T-cell (primary cell): ENCODE measurements at regions not wholly inside any gene's neighbourhood (a gene's known extent, or its start where the extent isn't known, plus 50 kb on each side); places are given as distances from the start of the nearest gene placed in this dataset.

ENCODE experiments used
- ATAC-seq, 4 experiments: fragments of 200-7000 bp in 3 of 4; fragments of 150-1000 bp in 1 of 4; cut with Tn5 transposase; replicated peaks in 1 of 4; 1 replicate in 3 of 4; 2 replicates in 1 of 4; pipeline ENCODE4 v1.10.0; 2021; ENCODE audit warnings: moderate library complexity in 3 of 4, mild to moderate bottlenecking in 2 of 4, moderate number of reproducible peaks in 1 of 4
- CTCF ChIA-PET, 2 donors: fragments of 300-600 bp; sonication (Branson Sonifier 250); formaldehyde crosslinking; loops; one replicate each; lab custom pipeline; 2022; ENCODE audit warnings: antibody characterized with exemption in 2 of 2; lab: Charles Lee
- POLR2A ChIA-PET, 2 donors: fragments of 300-600 bp; sonication (Branson Sonifier 250); formaldehyde crosslinking; loops; one replicate each; lab custom pipeline; 2022; ENCODE audit warnings: antibody characterized with exemption in 2 of 2; lab: Charles Lee
- DNase-seq, 35 experiments: peaks; one replicate each; pipeline versions ENCODE4 v3.0.0 to v3.0.0-alpha.2; 2013 to 2023
- H3K27ac ChIP-seq: one replicate; pipeline ENCODE4 v1.5.1; 2013; ENCODE audit warnings: low read length
- H3K27me3 ChIP-seq, 2 experiments: replicated peaks in 1 of 2; 1 replicate in 1 of 2; 2 replicates in 1 of 2; pipeline versions ENCODE4 v1.6.1 to v1.7.0; 2013; ENCODE audit warnings: low read length in 1 of 2, mixed read lengths in 1 of 2; ENCODE audit not compliant: control insufficient read depth in 2 of 2, insufficient read depth in 2 of 2; ENCODE audit errors: extremely low read depth in 1 of 2
- H3K36me3 ChIP-seq, 2 donors: 1 replicate in 1 of 2; 2 replicates in 1 of 2; pipeline versions ENCODE4 v1.6.1 to v1.7.0; 2013; ENCODE audit warnings: low read length in 1 of 2; ENCODE audit not compliant: control insufficient read depth in 2 of 2, insufficient read depth in 1 of 2; ENCODE audit errors: extremely low read depth in 1 of 2
- H3K4me1 ChIP-seq, 2 experiments: 1 replicate in 1 of 2; 2 replicates in 1 of 2; pipeline versions ENCODE4 v1.6.1 to v1.7.0; 2013; ENCODE audit warnings: low read length in 2 of 2, mixed read lengths in 1 of 2; ENCODE audit not compliant: insufficient read depth in 2 of 2, control insufficient read depth in 1 of 2; ENCODE audit errors: extremely low read depth in 1 of 2
- H3K4me3 ChIP-seq, 2 donors: 1 replicate in 1 of 2; 2 replicates in 1 of 2; pipeline versions ENCODE4 v1.5.1 to v1.7.0; 2013; ENCODE audit warnings: mild to moderate bottlenecking in 2 of 2, low read length in 1 of 2, moderate library complexity in 1 of 2; ENCODE audit not compliant: control insufficient read depth in 1 of 2; ENCODE audit errors: extremely low read depth in 1 of 2
- H3K9me3 ChIP-seq: 2 replicates; pipeline ENCODE4 v1.7.0; 2013
- H3K27ac Mint-ChIP-seq, 2 donors: one replicate each; pipeline ENCODE4 v1.8.0; 2020 to 2021; ENCODE audit warnings: mild to moderate bottlenecking in 2 of 2, mixed read lengths in 2 of 2
- H3K27me3 Mint-ChIP-seq, 2 donors: one replicate each; pipeline ENCODE4 v1.8.0; 2021 to 2022; ENCODE audit warnings: mixed read lengths in 2 of 2
- H3K36me3 Mint-ChIP-seq: one replicate; pipeline ENCODE4 v1.8.0; 2021; ENCODE audit warnings: mixed read lengths
- H3K4me1 Mint-ChIP-seq, 3 donors: one replicate each; pipeline ENCODE4 v1.8.0; 2020 to 2022; ENCODE audit warnings: mixed read lengths in 3 of 3, mild to moderate bottlenecking in 1 of 3
- H3K4me3 Mint-ChIP-seq, 3 donors: one replicate each; pipeline ENCODE4 v1.8.0; 2020 to 2022; ENCODE audit warnings: mild to moderate bottlenecking in 3 of 3, mixed read lengths in 3 of 3, moderate library complexity in 3 of 3
- H3K9me3 Mint-ChIP-seq, 3 donors: one replicate each; pipeline ENCODE4 v1.8.0; 2020 to 2022; ENCODE audit warnings: mixed read lengths in 3 of 3
- WGBS: methylation state at CpG from one replicate; pipeline ENCODE4 v1.1.5; 2013; ENCODE audit warnings: missing lambda C conversion rate; ENCODE audit not compliant: insufficient coverage; 5-methylcytosine and 5-hydroxymethylcytosine counted together

DNA sequence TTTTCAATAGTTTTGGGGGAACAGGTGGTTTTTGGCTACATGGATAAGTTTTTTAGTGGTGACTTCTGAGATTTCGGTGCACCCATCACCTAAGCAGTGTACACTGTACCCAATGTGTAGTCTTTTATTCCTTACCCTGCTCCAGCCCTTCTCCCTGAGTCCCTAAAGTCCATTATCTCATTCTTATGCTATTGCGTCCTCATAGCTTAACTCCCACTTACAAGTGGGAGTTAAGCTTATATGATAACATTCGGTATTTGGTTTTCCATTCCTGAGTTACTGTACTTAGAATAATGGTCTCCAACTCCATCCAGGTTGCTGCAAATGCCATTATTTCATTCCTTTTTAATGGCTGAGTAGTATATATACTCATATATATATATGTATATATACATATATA is 90.9 kb upstream of the ACSL3 start:
- H3K27me3 Mint-ChIP-seq = peaks cover 4 to 26% of the 10 kb centered on the region in 2 donors
- ATAC-seq (no peak), DNase-seq (no peak)
- Histone ChIP-seq H3K27me3 (peaks cover 0 to 9% of the 10 kb centered on the region in 2 experiments), H3K9me3 (no peaks in the 10 kb centered on the region), H3K27ac (no peak overlapping the region), H3K4me3 (no peak overlapping the region), H3K36me3 (no peaks in the 10 kb centered on the region), H3K4me1 (no peaks in the 10 kb centered on the region)
- H3K27ac Mint-ChIP-seq = no peak overlapping the region
- POLR2A ChIA-PET = no interaction called here
- no peaks in the 10 kb centered on the region for H3K36me3 Mint-ChIP-seq
- H3K4me3 Mint-ChIP-seq = no peak overlapping the region
- no peaks in the 10 kb centered on the region for H3K4me1 Mint-ChIP-seq
- CTCF ChIA-PET = interaction anchor here in 1 of 2 donors (0.6 kb wide), 2 partner anchors 18 to 113 kb away, joined by 3 to 4 read pairs; no protein-coding TSS in a partner anchor
- H3K9me3 Mint-ChIP-seq = no peaks in the 10 kb centered on the region
- WGBS = 60% methylated on average over 1 of the region's 3 CpGs

DNA sequence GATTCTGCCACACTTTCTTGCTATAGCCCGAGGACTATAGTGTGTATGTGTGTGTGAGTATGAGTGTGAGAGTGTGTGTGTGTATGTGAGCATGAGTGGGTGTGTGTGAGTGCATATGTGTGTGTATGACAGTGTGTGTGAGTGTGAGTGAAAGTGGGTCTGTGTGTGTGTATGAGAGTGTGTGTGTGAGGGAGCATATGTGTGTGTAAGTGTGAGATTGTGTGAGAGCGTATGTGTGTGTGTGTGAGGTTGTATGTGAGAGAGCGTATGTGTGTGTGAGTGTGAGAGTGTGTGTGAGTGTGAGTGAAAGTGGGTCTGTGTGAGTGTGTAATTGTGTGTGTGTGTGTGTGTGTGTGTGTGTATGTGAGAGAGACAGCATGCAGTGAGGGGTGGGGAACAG is 89.0 kb upstream of the ACSL3 start:
- H3K4me3 Mint-ChIP-seq = no peak overlapping the region
- H3K36me3 Mint-ChIP-seq = no peaks in the 10 kb centered on the region
- Histone ChIP-seq H3K4me1 (no peaks in the 10 kb centered on the region), H3K27me3 (peaks cover 0 to 7% of the 10 kb centered on the region in 2 experiments), H3K27ac (no peak overlapping the region), H3K9me3 (no peaks in the 10 kb centered on the region), H3K4me3 (no peak overlapping the region), H3K36me3 (no peaks in the 10 kb centered on the region)
- H3K27ac Mint-ChIP-seq = no peak overlapping the region
- CTCF ChIA-PET = no interaction called here
- H3K9me3 Mint-ChIP-seq = no peaks in the 10 kb centered on the region
- H3K4me1 Mint-ChIP-seq = no peaks in the 10 kb centered on the region
- peaks cover 4 to 16% of the 10 kb centered on the region in 2 donors for H3K27me3 Mint-ChIP-seq
- POLR2A ChIA-PET = no interaction called here
- DNase-seq (no peak), ATAC-seq (no peak)
- WGBS = 73% methylated on average over 3 of the region's 3 CpGs

DNA sequence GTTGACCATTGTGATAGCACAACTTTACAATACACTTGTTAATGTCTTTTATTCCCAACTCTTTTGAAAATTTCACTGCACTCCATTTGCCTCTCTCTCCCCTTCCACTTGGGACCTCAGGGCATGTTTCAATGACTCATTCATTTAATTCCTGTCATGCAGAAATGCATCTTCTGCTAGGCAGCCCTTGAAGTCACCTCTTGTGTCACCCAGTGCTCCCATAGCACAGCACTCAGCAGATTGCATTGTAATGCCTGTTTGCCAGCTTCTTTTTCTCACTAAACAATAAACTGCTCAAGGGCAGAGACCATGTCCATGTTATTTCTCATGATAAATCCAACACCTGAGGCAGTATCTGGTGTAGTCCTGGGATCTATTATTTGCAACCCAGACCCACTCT is 85.9 kb upstream of the ACSL3 start:
- Histone ChIP-seq H3K4me1 (no peaks in the 10 kb centered on the region), H3K36me3 (no peaks in the 10 kb centered on the region), H3K9me3 (no peaks in the 10 kb centered on the region), H3K27me3 (peaks cover 0 to 9% of the 10 kb centered on the region in 2 experiments), H3K27ac (no peak overlapping the region), H3K4me3 (no peak overlapping the region)
- DNase-seq (no peak), ATAC-seq (no peak)
- Mint-ChIP-seq H3K27me3 (peaks cover 4 to 10% of the 10 kb centered on the region in 2 donors), H3K4me1 (no peaks in the 10 kb centered on the region), H3K9me3 (no peaks in the 10 kb centered on the region), H3K27ac (no peak overlapping the region), H3K36me3 (no peaks in the 10 kb centered on the region), H3K4me3 (no peak overlapping the region)
- ChIA-PET POLR2A (no interaction called here), CTCF (no interaction called here)

DNA sequence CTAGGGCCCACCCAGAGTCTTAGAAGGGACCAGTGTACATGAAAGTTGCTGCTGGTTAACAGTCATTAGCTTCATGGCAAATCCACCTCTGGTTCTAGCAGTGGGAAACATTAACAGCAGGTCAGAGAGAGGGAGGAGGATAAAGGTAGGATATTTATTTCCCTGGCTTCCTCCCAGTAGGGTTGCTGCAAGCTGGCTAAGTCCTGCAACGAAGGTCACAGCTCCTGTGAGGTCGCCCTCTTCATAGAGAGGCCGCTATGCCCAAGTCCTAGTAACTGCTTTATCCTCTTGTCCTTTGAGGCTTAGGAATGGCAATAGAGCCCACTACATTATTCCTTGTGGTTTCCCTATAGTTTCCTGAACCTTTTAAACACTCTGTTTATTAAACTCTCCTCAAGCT is 84.0 kb upstream of the ACSL3 start:
- DNase-seq = no peak
- Histone ChIP-seq H3K27me3 (peaks cover 0 to 9% of the 10 kb centered on the region in 2 experiments), H3K36me3 (no peaks in the 10 kb centered on the region), H3K4me1 (no peaks in the 10 kb centered on the region), H3K4me3 (no peak overlapping the region), H3K9me3 (no peaks in the 10 kb centered on the region), H3K27ac (no peak overlapping the region)
- ATAC-seq = no peak
- Mint-ChIP-seq H3K27ac (no peak overlapping the region), H3K27me3 (peaks cover 2 to 11% of the 10 kb centered on the region in 2 donors), H3K36me3 (no peaks in the 10 kb centered on the region), H3K9me3 (no peaks in the 10 kb centered on the region), H3K4me3 (no peak overlapping the region), H3K4me1 (no peaks in the 10 kb centered on the region)
- 80% methylated on average over 3 of the region's 3 CpGs for WGBS
- CTCF ChIA-PET = no interaction called here
- POLR2A ChIA-PET = interaction anchor here in 1 of 2 donors (0.7 kb wide), 1 partner anchor 22 kb away, joined by 3 read pairs; no protein-coding TSS in a partner anchor

DNA sequence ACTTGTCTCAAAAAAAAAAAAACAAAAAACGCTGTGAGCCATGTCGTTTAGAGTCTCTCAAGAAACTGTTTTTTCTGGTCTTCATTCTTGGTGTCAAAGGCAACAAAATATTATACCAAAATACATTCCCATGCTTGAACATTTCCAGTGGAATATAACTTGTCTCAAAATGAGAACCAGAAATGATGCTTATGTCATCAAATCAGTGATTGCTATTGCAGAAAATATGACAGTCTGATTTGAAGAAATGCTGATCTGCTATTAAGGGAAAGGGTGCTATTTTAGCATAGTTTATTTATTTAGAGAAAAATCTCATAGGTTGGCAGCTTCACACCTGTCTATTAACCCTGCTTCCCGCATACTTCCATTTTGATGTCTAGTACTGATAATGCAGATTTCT is 82.4 kb upstream of the ACSL3 start:
- ChIA-PET CTCF (interaction anchor here in 1 of 2 donors (0.7 kb wide), 1 partner anchor 161 kb away, joined by 3 read pairs; no protein-coding TSS in a partner anchor), POLR2A (no interaction called here)
- H3K4me3 ChIP-seq = no peak overlapping the region
- no peaks in the 10 kb centered on the region for H3K36me3 ChIP-seq
- WGBS = no CpG with 5 or more reads among the region's 3 CpGs
- Mint-ChIP-seq H3K4me3 (no peak overlapping the region), H3K27me3 (peaks cover 0 to 8% of the 10 kb centered on the region in 2 donors), H3K9me3 (no peaks in the 10 kb centered on the region), H3K27ac (no peak overlapping the region), H3K36me3 (no peaks in the 10 kb centered on the region), H3K4me1 (no peaks in the 10 kb centered on the region)
- H3K4me1 ChIP-seq = no peaks in the 10 kb centered on the region
- H3K27me3 ChIP-seq = peaks cover 0 to 6% of the 10 kb centered on the region in 2 experiments
- H3K9me3 ChIP-seq = no peaks in the 10 kb centered on the region
- H3K27ac ChIP-seq = no peak overlapping the region
- no peak for DNase-seq
- ATAC-seq = no peak

DNA sequence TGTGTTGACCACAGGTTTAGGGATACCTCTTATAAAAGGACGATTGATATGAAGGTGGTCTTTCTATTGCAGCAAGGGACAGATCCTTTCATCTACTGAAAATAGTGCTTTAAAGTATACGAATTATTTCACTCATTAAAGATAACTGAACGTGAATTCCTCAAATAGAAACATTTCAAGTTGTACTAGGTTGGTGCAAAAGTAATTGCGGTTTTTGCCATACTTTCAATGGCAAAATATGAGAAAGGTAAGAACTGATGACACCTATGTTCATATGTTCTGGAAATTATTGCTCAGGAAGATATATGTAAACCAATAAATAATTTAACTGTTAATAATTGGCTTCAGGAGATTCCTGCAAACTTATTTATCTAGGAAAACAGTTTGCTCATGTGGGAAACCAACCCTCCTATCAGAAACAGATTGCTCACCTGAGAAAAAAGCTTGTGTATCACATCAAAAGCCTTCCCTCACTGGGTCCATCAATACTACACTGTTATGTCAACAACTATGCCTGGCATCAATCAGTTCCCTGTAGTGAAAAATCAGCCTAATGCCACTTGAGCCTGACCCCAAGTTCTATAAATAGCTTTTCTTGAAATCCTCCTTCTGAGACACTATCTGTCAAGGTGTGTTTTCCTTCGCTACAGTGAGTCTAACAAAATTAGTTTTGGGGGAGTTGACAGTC is 81.5 kb upstream of the ACSL3 start:
- DNase-seq (no peak), ATAC-seq (no peak)
- H3K36me3 ChIP-seq = no peaks in the 10 kb centered on the region
- ChIA-PET CTCF (no interaction called here), POLR2A (no interaction called here)
- peaks cover 0 to 6% of the 10 kb centered on the region in 2 experiments for H3K27me3 ChIP-seq
- no peak overlapping the region for H3K27ac ChIP-seq
- no peaks in the 10 kb centered on the region for H3K4me1 Mint-ChIP-seq
- H3K4me3 ChIP-seq = no peak overlapping the region
- no CpG with 5 or more reads among the region's 5 CpGs for WGBS
- no peaks in the 10 kb centered on the region for H3K9me3 ChIP-seq
- H3K27me3 Mint-ChIP-seq = peaks cover 0 to 8% of the 10 kb centered on the region in 2 donors
- H3K27ac Mint-ChIP-seq = no peak overlapping the region
- H3K4me3 Mint-ChIP-seq = no peak overlapping the region
- H3K36me3 Mint-ChIP-seq = no peaks in the 10 kb centered on the region
- no peaks in the 10 kb centered on the region for H3K4me1 ChIP-seq
- H3K9me3 Mint-ChIP-seq = no peaks in the 10 kb centered on the region
